ENCODE measurements at regions not wholly inside any gene's neighbourhood (a gene's known extent, or its start where the extent isn't known, plus 50 kb on each side); places are given as distances from the start of the nearest gene placed in this dataset.

DNA sequence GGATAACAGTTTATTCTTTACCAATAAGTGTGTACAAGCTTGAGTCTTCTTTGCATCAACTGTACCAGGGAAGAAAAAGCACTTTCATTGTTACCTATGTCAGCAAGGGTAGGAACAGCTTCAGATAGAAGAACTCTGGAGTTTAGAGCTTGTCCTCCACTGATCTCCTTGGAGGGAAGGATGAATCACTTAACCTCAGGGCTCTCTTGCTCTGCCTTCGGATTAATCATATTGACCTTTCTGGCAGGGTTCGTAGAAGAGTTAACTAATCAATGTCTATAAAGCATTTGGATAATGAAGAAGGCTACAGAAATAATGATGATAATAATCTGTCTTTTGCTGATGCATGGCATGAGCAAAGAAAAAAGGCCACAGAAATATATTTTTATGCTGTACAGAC lies 339.5 kb upstream of the TPK1 start:
- TF ChIP-seq, protein P1, sequence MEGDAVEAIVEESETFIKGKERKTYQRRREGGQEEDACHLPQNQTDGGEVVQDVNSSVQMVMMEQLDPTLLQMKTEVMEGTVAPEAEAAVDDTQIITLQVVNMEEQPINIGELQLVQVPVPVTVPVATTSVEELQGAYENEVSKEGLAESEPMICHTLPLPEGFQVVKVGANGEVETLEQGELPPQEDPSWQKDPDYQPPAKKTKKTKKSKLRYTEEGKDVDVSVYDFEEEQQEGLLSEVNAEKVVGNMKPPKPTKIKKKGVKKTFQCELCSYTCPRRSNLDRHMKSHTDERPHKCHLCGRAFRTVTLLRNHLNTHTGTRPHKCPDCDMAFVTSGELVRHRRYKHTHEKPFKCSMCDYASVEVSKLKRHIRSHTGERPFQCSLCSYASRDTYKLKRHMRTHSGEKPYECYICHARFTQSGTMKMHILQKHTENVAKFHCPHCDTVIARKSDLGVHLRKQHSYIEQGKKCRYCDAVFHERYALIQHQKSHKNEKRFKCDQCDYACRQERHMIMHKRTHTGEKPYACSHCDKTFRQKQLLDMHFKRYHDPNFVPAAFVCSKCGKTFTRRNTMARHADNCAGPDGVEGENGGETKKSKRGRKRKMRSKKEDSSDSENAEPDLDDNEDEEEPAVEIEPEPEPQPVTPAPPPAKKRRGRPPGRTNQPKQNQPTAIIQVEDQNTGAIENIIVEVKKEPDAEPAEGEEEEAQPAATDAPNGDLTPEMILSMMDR (IDR thresholded peaks at IDR 0.05 in 4 of 5, conservative IDR thresholded peaks at IDR 0.05 in 1 of 5) = no peak
- no peak for TF ChIP-seq POLR2A (IDR thresholded peaks at IDR 0.05)
